ENCODE measurements at regions not wholly inside any gene's neighbourhood (a gene's known extent, or its start where the extent isn't known, plus 50 kb on each side); places are given as distances from the start of the nearest gene placed in this dataset.
"Not testable (repeated sequence)": the region's sequence is repeated elsewhere in the genome, so short reads cannot be mapped to it uniquely, and the experiment has no call there.

- DNase-seq, result no peak
Measured at GRCh38 chr16:9141813-9142212, 50.4 kb downstream of the HAPSTR1 start.

GRCh38 chr16:9144106-9144505 lies 52.7 kb downstream of the HAPSTR1 start:
- DNase-seq, result no peak

GRCh38 chr16:9148374-9149015 lies 57.1 kb downstream of the HAPSTR1 start:
- DNase-seq, result no peak

GRCh38 chr16:9151074-9151473 lies 59.6 kb downstream of the HAPSTR1 start:
- DNase-seq, result no peak

- no peak for DNase-seq
Measured at GRCh38 chr16:9151597-9151996, 60.2 kb downstream of the HAPSTR1 start.

- DNase-seq, result no peak
Measured at GRCh38 chr16:9152649-9153501, 61.4 kb downstream of the HAPSTR1 start.

GRCh38 chr16:9153502-9153864 lies 62.0 kb downstream of the HAPSTR1 start:
- no peak for DNase-seq

- DNase-seq, result no peak
Measured at GRCh38 chr16:9154567-9155410, 63.3 kb downstream of the HAPSTR1 start.

GRCh38 chr16:9155871-9156270 lies 64.4 kb downstream of the HAPSTR1 start:
- DNase-seq, result no peak

- peak; percentile 43 for DNase-seq
Measured at GRCh38 chr16:9159839-9160550, 68.6 kb downstream of the HAPSTR1 start.

GRCh38 chr16:9160551-9160911 lies 69.1 kb downstream of the HAPSTR1 start:
- DNase-seq, result no peak

- DNase-seq, result no peak
Measured at GRCh38 chr16:9165681-9166080, 74.2 kb downstream of the HAPSTR1 start.

- not testable (repeated sequence) for DNase-seq
Measured at GRCh38 chr16:9166326-9166993, 75.0 kb downstream of the HAPSTR1 start.

- DNase-seq, result no peak
Measured at GRCh38 chr16:9169094-9169493, 77.7 kb downstream of the HAPSTR1 start.

GRCh38 chr16:9170470-9170869 lies 79.0 kb downstream of the HAPSTR1 start:
- DNase-seq, result no peak

GRCh38 chr16:9176547-9177418 lies 85.3 kb downstream of the HAPSTR1 start:
- no peak for DNase-seq

GRCh38 chr16:9177861-9178260 lies 86.4 kb downstream of the HAPSTR1 start:
- DNase-seq, result no peak

- no peak for DNase-seq
Measured at GRCh38 chr16:9183682-9184353, 92.4 kb downstream of the HAPSTR1 start.

GRCh38 chr16:9184354-9184690 lies 92.9 kb downstream of the HAPSTR1 start:
- DNase-seq, result no peak

GRCh38 chr16:9185381-9185780 lies 93.9 kb downstream of the HAPSTR1 start:
- no peak for DNase-seq

- no peak for DNase-seq
Measured at GRCh38 chr16:9186061-9186460, 94.6 kb downstream of the HAPSTR1 start.

All from 8988T (cell line).